Karpas-422 (cell line): ENCODE measurements at regions not wholly inside any gene's neighbourhood (a gene's known extent, or its start where the extent isn't known, plus 50 kb on each side); places are given as distances from the start of the nearest gene placed in this dataset.
"Not testable (repeated sequence)": the region's sequence is repeated elsewhere in the genome, so short reads cannot be mapped to it uniquely, and the experiment has no call there.

Experiments used
- DNase-seq: peaks from one replicate; pipeline ENCODE4 v3.0.0-alpha.2; 2015
- H2AFZ ChIP-seq: fragments of 200-600 bp; sonication (generic); 2 replicates; pipeline ENCODE4 v1.6.1; 2014; ENCODE audit warnings: antibody characterized with exemption, low read length, mixed read lengths
- H3K27ac ChIP-seq: fragments of 200-600 bp; sonication (generic); 2 replicates; pipeline ENCODE4 v1.5.1; 2014; ENCODE audit warnings: mild to moderate bottlenecking, low read length, moderate library complexity
- H3K27me3 ChIP-seq: fragments of 200-600 bp; sonication (generic); 2 replicates; pipeline ENCODE4 v1.6.1; 2014; ENCODE audit warnings: low read length, mixed read lengths
- H3K36me3 ChIP-seq: fragments of 200-600 bp; sonication (generic); 2 replicates; pipeline ENCODE4 v1.6.1; 2014; ENCODE audit warnings: low read length, mixed read lengths; ENCODE audit not compliant: insufficient read depth
- H3K4me1 ChIP-seq: fragments of 200-600 bp; sonication (generic); 2 replicates; pipeline ENCODE4 v1.6.1; 2014; ENCODE audit warnings: mild to moderate bottlenecking, low read length, mixed read lengths
- H3K4me2 ChIP-seq: fragments of 200-600 bp; sonication (generic); 2 replicates; pipeline ENCODE4 v1.6.1; 2014; ENCODE audit warnings: low read length, low read depth, mild to moderate bottlenecking; ENCODE audit not compliant: poor library complexity, severe bottlenecking
- H3K4me3 ChIP-seq: fragments of 200-600 bp; sonication (generic); 2 replicates; pipeline ENCODE4 v1.5.1; 2014; ENCODE audit warnings: mild to moderate bottlenecking, antibody characterized with exemption, low read length, mixed read lengths
- H3K79me2 ChIP-seq: fragments of 200-600 bp; sonication (generic); 2 replicates; pipeline ENCODE4 v1.6.1; 2014; ENCODE audit warnings: mild to moderate bottlenecking, low read length, mixed read lengths
- H3K9ac ChIP-seq: fragments of 200-600 bp; sonication (generic); 2 replicates; pipeline ENCODE4 v1.6.0; 2014; ENCODE audit warnings: low read length
- H3K9me2 ChIP-seq: fragments of 200-600 bp; sonication (generic), shearing (Covaris generic); replicated peaks from 2 replicates; pipeline ENCODE4 v1.6.0; 2014; ENCODE audit warnings: mild to moderate bottlenecking, low read length, moderate library complexity; ENCODE audit not compliant: insufficient read depth
- H3K9me3 ChIP-seq: fragments of 300-700, 200-600 bp; sonication (generic); 2 replicates; pipeline ENCODE4 v1.6.1; 2014; ENCODE audit warnings: low read length, mixed read lengths
- H4K20me1 ChIP-seq: fragments of 200-600 bp; sonication (generic); 2 replicates; pipeline ENCODE4 v1.6.1; 2014; ENCODE audit warnings: mild to moderate bottlenecking, antibody characterized with exemption, low read length, low read depth; ENCODE audit not compliant: insufficient read depth

DNA sequence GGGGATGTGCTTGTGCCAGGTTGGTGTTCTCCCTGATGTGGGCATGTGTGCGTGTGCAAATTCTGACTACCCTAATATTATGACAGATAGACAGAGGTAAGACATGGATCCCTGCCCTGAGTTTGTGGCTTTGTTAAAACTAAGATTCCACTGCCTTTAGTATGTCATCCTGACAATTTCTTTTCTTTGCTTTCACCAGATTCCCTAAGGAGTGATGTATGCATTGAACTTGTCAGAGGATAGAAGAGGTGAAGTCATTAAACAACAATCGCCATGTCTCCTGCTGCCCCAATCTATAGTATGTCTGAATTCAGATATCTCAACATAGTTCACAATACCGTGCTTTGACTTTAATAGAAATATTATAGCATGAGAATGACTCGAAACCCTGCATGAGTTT is 137.1 kb upstream of the ELAC2 start:
- Histone ChIP-seq H2AFZ (no peak overlapping the region), H3K79me2 (no peaks in the 10 kb centered on the region), H3K4me1 (no peaks in the 10 kb centered on the region), H3K9me2 (no peaks in the 10 kb centered on the region), H3K4me2 (no peak overlapping the region), H3K27ac (no peak overlapping the region), H3K9ac (no peak overlapping the region), H3K4me3 (no peak overlapping the region), H3K9me3 (no peaks in the 10 kb centered on the region), H3K27me3 (no peaks in the 10 kb centered on the region), H3K36me3 (no peaks in the 10 kb centered on the region), H4K20me1 (no peaks in the 10 kb centered on the region)
- DNase-seq, result no peak

DNA sequence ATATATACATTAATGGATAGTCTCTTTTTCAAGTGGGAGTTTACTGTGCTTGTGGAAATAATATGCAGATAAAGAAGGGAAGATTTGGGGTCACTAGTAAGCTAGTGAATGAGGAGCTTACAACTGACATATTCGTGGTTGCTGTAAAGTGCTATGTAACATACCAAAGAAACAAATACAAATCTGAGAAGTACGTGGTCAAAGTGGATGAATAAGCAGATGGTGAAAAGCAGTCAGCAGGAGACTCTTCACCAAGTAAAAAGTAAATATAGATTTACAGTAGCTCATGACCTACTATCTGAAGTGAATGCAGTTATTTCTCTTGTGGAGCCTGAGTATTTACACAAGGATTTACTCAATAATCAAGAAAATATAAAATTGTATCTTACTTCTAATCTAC is 136.6 kb upstream of the ELAC2 start:
- Histone ChIP-seq H3K4me1 (no peaks in the 10 kb centered on the region), H3K9me3 (no peaks in the 10 kb centered on the region), H3K27ac (no peak overlapping the region), H3K9ac (no peak overlapping the region), H3K4me2 (no peak overlapping the region), H3K36me3 (no peaks in the 10 kb centered on the region), H3K9me2 (no peaks in the 10 kb centered on the region), H2AFZ (no peak overlapping the region), H4K20me1 (no peaks in the 10 kb centered on the region), H3K27me3 (no peaks in the 10 kb centered on the region), H3K79me2 (no peaks in the 10 kb centered on the region), H3K4me3 (no peak overlapping the region)
- no peak for DNase-seq

DNA sequence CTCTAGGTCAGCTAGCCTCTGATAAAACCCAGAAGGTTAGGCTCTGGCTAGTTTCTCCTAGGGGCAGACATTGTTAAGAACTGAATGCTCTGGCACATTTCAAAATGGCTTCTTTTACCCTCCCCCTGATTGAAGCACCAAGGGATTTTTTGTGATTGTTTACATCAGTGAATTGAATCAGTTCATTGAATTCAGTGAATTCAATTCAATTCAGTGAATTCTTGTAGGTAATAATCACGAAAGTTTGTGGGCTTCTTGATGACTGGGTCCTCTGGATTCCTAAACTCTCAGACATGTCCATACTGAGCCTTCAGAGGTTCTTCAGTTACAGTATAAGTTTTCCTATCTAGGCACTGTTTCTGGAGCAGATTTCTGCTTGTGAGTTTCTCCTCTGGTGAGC is 135.2 kb upstream of the ELAC2 start:
- no peaks in the 10 kb centered on the region for H4K20me1 ChIP-seq
- H3K36me3 ChIP-seq, result no peaks in the 10 kb centered on the region
- no peaks in the 10 kb centered on the region for H3K79me2 ChIP-seq
- no peaks in the 10 kb centered on the region for H3K9me3 ChIP-seq
- no peaks in the 10 kb centered on the region for H3K9me2 ChIP-seq
- no peak overlapping the region for H3K4me2 ChIP-seq
- H3K9ac ChIP-seq, result no peak overlapping the region
- H3K4me3 ChIP-seq, result no peak overlapping the region
- no peak overlapping the region for H2AFZ ChIP-seq
- H3K4me1 ChIP-seq, result no peaks in the 10 kb centered on the region
- H3K27ac ChIP-seq, result no peak overlapping the region
- H3K27me3 ChIP-seq, result no peaks in the 10 kb centered on the region
- DNase-seq, result no peak

DNA sequence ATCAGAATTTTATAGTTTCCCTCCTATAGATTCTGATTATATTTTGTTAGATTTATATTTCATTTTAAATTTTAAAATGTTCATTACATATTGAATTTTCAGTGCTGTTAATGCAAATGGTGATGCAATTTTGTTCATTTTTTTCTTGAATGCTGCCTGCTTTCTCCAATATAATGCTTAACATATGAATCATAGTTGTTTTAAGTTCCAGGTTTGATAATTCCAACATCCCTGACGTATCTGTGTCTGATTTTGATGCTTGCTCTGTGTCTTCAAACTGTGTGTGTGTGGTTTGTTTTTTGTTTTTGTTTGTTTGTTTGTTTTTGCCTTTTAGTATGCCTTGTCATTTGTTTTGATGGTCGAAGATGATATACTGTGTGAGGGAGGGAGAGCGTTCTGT is 134.7 kb upstream of the ELAC2 start:
- H4K20me1 ChIP-seq, result no peaks in the 10 kb centered on the region
- no peaks in the 10 kb centered on the region for H3K9me3 ChIP-seq
- no peak overlapping the region for H2AFZ ChIP-seq
- H3K4me1 ChIP-seq, result no peaks in the 10 kb centered on the region
- H3K9ac ChIP-seq, result no peak overlapping the region
- H3K79me2 ChIP-seq, result no peaks in the 10 kb centered on the region
- no peak overlapping the region for H3K27ac ChIP-seq
- H3K4me3 ChIP-seq, result no peak overlapping the region
- H3K9me2 ChIP-seq, result no peaks in the 10 kb centered on the region
- DNase-seq, result no peak
- H3K36me3 ChIP-seq, result no peaks in the 10 kb centered on the region
- H3K4me2 ChIP-seq, result no peak overlapping the region
- no peaks in the 10 kb centered on the region for H3K27me3 ChIP-seq

DNA sequence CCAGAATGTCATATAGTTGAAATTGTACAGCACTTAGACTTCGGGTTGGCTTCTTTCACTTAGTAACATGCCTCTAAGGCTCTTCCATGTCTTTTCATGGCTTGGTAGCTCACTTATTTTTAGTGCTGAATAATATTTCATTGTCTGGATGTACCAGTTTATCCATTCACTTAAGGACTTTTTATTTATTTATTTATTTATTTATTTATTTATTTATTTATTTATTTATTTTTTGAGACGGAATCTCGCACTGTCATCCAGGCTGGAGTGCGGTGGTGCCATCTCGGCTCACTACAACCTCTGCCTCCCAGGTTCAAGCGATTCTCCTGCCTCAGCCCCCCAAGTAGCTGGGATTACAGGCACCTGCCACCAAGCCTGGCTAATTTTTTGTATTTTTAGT is 132.9 kb upstream of the ELAC2 start:
- H3K9ac ChIP-seq, H3K4me2 ChIP-seq, H3K9me3 ChIP-seq, H3K4me3 ChIP-seq, DNase-seq, H3K36me3 ChIP-seq, H3K27me3 ChIP-seq, H3K9me2 ChIP-seq, H4K20me1 ChIP-seq, H3K27ac ChIP-seq, H2AFZ ChIP-seq, H3K4me1 ChIP-seq, H3K79me2 ChIP-seq: not testable (repeated sequence)

DNA sequence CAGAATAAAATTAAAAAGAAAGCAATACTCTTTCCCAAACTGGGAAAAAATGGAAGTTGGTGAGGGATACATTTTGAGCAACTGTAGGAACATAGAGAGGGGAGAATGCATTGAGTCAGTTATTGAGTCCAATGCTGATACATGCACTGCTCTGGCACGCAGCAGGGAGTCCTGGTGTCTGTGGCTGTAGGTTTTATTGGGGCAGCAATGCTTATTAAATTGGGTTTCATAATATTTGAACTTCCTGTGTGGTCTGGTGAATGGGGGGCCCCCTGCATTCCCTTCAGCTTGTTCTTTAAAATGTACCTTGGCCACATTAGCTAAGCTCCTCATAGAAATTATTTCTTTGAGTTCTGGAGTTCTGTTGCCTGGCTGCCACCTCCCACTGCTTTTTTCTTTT is 125.2 kb upstream of the ELAC2 start:
- Histone ChIP-seq H3K4me1 (no peaks in the 10 kb centered on the region), H3K9me3 (peaks cover 4% of the 10 kb centered on the region; the same call in 1 of the 2 replicates), H3K9me2 (no peaks in the 10 kb centered on the region), H3K9ac (no peak overlapping the region), H3K4me2 (no peak overlapping the region), H4K20me1 (no peaks in the 10 kb centered on the region), H2AFZ (no peak overlapping the region), H3K27ac (no peak overlapping the region), H3K79me2 (no peaks in the 10 kb centered on the region), H3K27me3 (no peaks in the 10 kb centered on the region; the same call in 1 of the 2 replicates), H3K4me3 (no peak overlapping the region), H3K36me3 (no peaks in the 10 kb centered on the region)
- DNase-seq, result no peak

DNA sequence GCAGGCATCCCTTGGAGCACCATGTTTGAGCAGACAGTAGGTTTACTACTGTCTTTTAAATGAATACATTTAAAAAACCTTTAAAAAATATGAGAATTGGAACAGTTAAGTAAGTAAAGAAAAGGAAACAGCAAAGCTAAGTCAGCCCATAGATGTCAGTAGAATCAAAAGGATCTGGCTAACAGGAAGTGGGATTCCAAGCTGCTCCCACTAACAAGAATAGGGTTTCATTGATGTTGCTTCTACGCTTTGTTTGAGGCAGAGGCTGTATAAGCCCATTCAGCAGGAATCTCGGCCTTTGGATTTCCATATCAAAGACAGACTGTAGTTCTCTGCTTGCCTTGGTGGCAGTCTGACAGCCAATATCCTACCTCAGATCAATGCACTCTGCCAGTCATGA is 122.9 kb upstream of the ELAC2 start:
- no peaks in the 10 kb centered on the region for H3K4me1 ChIP-seq
- DNase-seq, result no peak

DNA sequence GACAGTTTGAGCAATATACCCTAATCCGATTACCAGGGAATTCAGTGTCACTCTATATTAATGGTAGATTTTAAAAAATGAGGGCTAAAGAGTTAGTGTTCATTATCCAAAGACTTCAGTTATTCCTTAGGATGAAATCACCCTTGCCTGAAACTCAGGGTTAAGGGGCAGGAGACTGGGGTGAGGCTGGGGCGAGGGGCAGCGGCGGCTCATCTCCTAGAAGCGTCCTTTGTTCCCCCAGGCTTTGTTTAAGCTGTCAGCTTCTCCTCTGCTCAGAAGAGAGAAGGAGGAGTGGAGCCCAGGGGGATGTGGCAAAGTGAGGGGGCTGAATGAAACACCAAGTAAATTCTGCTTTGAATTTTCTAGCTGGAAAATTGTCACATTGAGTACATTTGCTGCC is 117.7 kb upstream of the ELAC2 start:
- Histone ChIP-seq H2AFZ (no peak overlapping the region), H3K27me3 (no peaks in the 10 kb centered on the region; the same call in 1 of the 2 replicates), H3K4me2 (no peak overlapping the region), H3K79me2 (no peaks in the 10 kb centered on the region), H3K27ac (no peak overlapping the region), H4K20me1 (no peaks in the 10 kb centered on the region), H3K9ac (no peak overlapping the region), H3K4me3 (no peak overlapping the region), H3K9me2 (no peaks in the 10 kb centered on the region), H3K36me3 (no peaks in the 10 kb centered on the region), H3K4me1 (no peaks in the 10 kb centered on the region), H3K9me3 (peaks cover 4% of the 10 kb centered on the region; the same call in 1 of the 2 replicates)
- DNase-seq, result no peak

More for the DNA sequence above, 122.9 kb upstream of the ELAC2 start:
- no peak overlapping the region for H2AFZ ChIP-seq
- no peaks in the 10 kb centered on the region; the same call in 1 of the 2 replicates for H3K27me3 ChIP-seq
- no peak overlapping the region for H3K9ac ChIP-seq
- H3K79me2 ChIP-seq, result no peaks in the 10 kb centered on the region
- no peak overlapping the region for H3K27ac ChIP-seq
- H3K4me2 ChIP-seq, result no peak overlapping the region
- H3K9me3 ChIP-seq, result peaks cover 4% of the 10 kb centered on the region; the same call in 1 of the 2 replicates
- H3K9me2 ChIP-seq, result no peaks in the 10 kb centered on the region
- H4K20me1 ChIP-seq, result no peaks in the 10 kb centered on the region
- no peaks in the 10 kb centered on the region for H3K36me3 ChIP-seq
- H3K4me3 ChIP-seq, result no peak overlapping the region

DNA sequence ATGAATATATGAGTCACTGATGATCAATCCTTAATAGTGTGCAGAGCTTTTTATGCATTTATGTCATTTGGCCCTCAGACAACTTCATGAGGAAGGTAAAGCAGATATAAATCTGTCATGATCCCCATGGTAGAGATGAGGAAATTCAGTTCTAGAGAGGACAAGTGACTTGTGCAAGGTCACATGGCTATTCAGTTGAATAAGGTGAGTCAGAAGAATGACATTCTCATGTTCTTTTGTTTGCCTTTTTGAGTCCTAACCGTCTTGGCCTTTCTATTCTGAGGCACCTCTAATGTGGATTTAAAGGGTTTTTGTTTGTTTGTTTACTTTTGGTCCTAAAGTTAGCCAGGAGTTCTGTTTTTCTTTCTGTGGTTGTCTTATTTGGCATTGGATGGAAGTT is 116.2 kb upstream of the ELAC2 start:
- no peaks in the 10 kb centered on the region for H3K4me1 ChIP-seq
- no peak overlapping the region for H3K4me2 ChIP-seq
- no peak overlapping the region for H3K9ac ChIP-seq
- DNase-seq, result no peak
- H3K9me3 ChIP-seq, result peaks cover under 1% of the 10 kb centered on the region; the same call in 1 of the 2 replicates
- no peak overlapping the region for H3K27ac ChIP-seq
- no peaks in the 10 kb centered on the region for H3K9me2 ChIP-seq
- no peak overlapping the region for H3K4me3 ChIP-seq
- H2AFZ ChIP-seq, result no peak overlapping the region
- no peaks in the 10 kb centered on the region for H3K36me3 ChIP-seq
- no peaks in the 10 kb centered on the region; the same call in 1 of the 2 replicates for H3K27me3 ChIP-seq
- no peaks in the 10 kb centered on the region for H4K20me1 ChIP-seq
- no peaks in the 10 kb centered on the region for H3K79me2 ChIP-seq
